ENCODE measurements at regions not wholly inside any gene's neighbourhood (a gene's known extent, or its start where the extent isn't known, plus 50 kb on each side); places are given as distances from the start of the nearest gene placed in this dataset.

DNA sequence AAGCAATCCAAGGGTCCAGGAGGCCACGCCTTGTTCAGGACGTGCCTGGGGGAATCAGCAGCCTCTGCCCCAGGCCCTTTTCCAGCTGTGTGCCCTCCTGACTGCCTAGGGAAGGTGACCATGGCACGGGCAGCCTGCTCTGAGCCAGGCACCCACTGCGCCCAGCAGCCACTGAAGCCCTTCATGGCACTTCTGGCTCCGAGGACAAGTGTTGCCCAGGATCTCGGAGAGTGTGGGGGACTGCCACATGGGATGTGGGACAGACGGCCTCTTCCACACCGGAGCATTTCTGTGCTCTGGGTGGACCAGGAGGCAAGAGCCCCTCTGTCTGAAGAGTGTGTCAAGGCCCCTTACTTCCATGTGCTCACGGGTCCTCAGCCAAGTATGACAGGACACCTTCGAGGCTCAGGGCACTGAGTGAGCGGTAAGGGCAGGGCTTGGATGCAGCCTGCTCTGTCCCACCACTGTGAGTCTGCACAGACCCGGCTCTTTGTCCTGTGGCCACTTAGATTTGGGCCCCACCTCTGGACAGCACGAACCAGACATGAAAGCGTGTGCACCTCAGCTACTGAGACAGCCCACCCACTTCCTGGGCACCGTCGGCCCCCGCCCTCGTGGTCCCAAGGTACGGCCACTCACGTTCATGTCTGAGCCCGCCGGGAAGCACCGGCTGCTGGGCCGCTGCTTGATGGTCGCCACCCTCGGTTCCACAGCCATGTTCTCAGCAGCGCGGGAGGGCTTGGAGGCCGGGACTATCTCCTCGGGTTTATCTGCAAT lies 93.6 kb downstream of the CTTN start:
- CTCF ChIA-PET: no interaction called here
- POLR2A ChIA-PET: no interaction called here
- TF ChIP-seq NFRKB (IDR thresholded peaks at IDR 0.05) (no peak), TARDBP (IDR thresholded peaks at IDR 0.05) (no peak), L3MBTL2 (conservative IDR thresholded peaks at IDR 0.05) (no peak), FOXK2 (IDR thresholded peaks at IDR 0.05) (no peak)
- DNase-seq (ENCODE audit: extremely low spot score): no peak

- POLR2A ChIA-PET: no interaction called here
- DNase-seq (ENCODE audit: extremely low spot score): no peak
- TF ChIP-seq ZNF384 (IDR thresholded peaks at IDR 0.05): no peak
- no peak for TF ChIP-seq SP1 (IDR thresholded peaks at IDR 0.05)
- TF ChIP-seq ELF4 (IDR thresholded peaks at IDR 0.05): no peak
- no peak for TF ChIP-seq ARNT (IDR thresholded peaks at IDR 0.05)
- no peak for TF ChIP-seq CTBP1 (IDR thresholded peaks at IDR 0.05; ENCODE audit: borderline replicate concordance)
- CTCF ChIA-PET: no interaction called here
Observed at GRCh38 chr11:70493089-70493474, 94.8 kb downstream of the CTTN start.

DNA sequence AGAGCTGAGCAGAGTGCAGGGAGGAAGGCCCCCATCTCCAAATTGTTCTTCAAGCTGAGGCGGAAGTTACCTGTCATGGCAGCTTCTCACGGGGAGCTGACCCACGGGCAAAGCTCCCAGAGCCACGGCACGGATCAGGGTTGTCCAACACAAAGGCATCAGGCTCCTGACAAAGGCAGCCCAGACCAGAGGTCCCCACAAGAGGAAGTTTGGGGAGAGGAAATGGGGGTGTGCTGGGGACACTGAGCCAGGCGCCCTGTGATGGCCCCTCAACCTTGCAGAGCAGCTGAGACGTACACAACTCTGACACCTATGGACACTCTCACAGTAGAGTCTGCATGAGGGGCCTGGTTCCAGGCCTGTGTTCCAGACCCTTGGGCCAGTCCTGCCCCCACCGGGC lies 95.6 kb downstream of the CTTN start:
- TF ChIP-seq FOXK2 (IDR thresholded peaks at IDR 0.05) (no peak), FOXM1 (IDR thresholded peaks at IDR 0.05; ENCODE audit: borderline replicate concordance) (no peak), SUZ12 (IDR thresholded peaks at IDR 0.05) (no peak), SP1 (IDR thresholded peaks at IDR 0.05) (no peak), FOXA1 (IDR thresholded peaks at IDR 0.05) (no peak)
- TF ChIP-seq, protein P1, sequence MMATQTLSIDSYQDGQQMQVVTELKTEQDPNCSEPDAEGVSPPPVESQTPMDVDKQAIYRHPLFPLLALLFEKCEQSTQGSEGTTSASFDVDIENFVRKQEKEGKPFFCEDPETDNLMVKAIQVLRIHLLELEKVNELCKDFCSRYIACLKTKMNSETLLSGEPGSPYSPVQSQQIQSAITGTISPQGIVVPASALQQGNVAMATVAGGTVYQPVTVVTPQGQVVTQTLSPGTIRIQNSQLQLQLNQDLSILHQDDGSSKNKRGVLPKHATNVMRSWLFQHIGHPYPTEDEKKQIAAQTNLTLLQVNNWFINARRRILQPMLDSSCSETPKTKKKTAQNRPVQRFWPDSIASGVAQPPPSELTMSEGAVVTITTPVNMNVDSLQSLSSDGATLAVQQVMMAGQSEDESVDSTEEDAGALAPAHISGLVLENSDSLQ (IDR thresholded peaks at IDR 0.05): no peak
- ChIA-PET CTCF (no interaction called here), POLR2A (no interaction called here)
- no peak for DNase-seq (ENCODE audit: extremely low spot score)

GRCh38 chr11:70494559-70495350 lies 96.4 kb downstream of the CTTN start:
- CTCF ChIA-PET: no interaction called here
- POLR2A ChIA-PET: no interaction called here
- no peak for TF ChIP-seq CTBP1 (IDR thresholded peaks at IDR 0.05; ENCODE audit: borderline replicate concordance)
- TF ChIP-seq ZNF384 (IDR thresholded peaks at IDR 0.05): no peak
- TF ChIP-seq NFRKB (IDR thresholded peaks at IDR 0.05): no peak
- TF ChIP-seq, protein P1 (IDR thresholded peaks at IDR 0.05): no peak
- no peak for TF ChIP-seq TARDBP (IDR thresholded peaks at IDR 0.05)
- TF ChIP-seq LEF1 (IDR thresholded peaks at IDR 0.05; ENCODE audit: borderline replicate concordance): no peak
- no peak for TF ChIP-seq SP1 (IDR thresholded peaks at IDR 0.05)
- no peak for DNase-seq (ENCODE audit: extremely low spot score)

GRCh38 chr11:70495351-70496310 lies 97.3 kb downstream of the CTTN start:
- no peak for TF ChIP-seq FOXM1 (IDR thresholded peaks at IDR 0.05; ENCODE audit: borderline replicate concordance)
- TF ChIP-seq, protein P1 (IDR thresholded peaks at IDR 0.05): no peak
- no peak for TF ChIP-seq L3MBTL2 (conservative IDR thresholded peaks at IDR 0.05)
- TF ChIP-seq SUZ12 (IDR thresholded peaks at IDR 0.05): no peak
- no peak for TF ChIP-seq LEF1 (IDR thresholded peaks at IDR 0.05; ENCODE audit: borderline replicate concordance)
- TF ChIP-seq FOXK2 (IDR thresholded peaks at IDR 0.05): no peak
- no peak for TF ChIP-seq ARNT (IDR thresholded peaks at IDR 0.05)
- no peak for TF ChIP-seq ELF4 (IDR thresholded peaks at IDR 0.05)
- TF ChIP-seq BHLHE40 (IDR thresholded peaks at IDR 0.05; ENCODE audit: borderline replicate concordance): no peak
- TF ChIP-seq ZNF384 (IDR thresholded peaks at IDR 0.05): no peak
- TF ChIP-seq FOXA1 (IDR thresholded peaks at IDR 0.05): no peak
- TF ChIP-seq TARDBP (IDR thresholded peaks at IDR 0.05): no peak
- TF ChIP-seq SP1 (IDR thresholded peaks at IDR 0.05): no peak
- TF ChIP-seq NFRKB (IDR thresholded peaks at IDR 0.05): no peak
- TF ChIP-seq CTBP1 (IDR thresholded peaks at IDR 0.05; ENCODE audit: borderline replicate concordance): no peak
- TF ChIP-seq HDGF (IDR thresholded peaks at IDR 0.05; ENCODE audit: borderline replicate concordance): no peak
- ChIA-PET CTCF (no interaction called here), POLR2A (no interaction called here)
- no peak for DNase-seq (ENCODE audit: extremely low spot score)

Measured in HEK293T (cell line).